Spleen (tissue), 7 donors: ENCODE measurements at regions not wholly inside any gene's neighbourhood (a gene's known extent, or its start where the extent isn't known, plus 50 kb on each side); places are given as distances from the start of the nearest gene placed in this dataset.

ENCODE experiments used
- POLR2A ChIP-seq, 3 donors: fragments of 450-650 bp; IDR thresholded peaks; one replicate each; pipeline ENCODE4 v1.5.1; 2017; ENCODE audit warnings: antibody characterized with exemption in 3 of 3, mild to moderate bottlenecking in 1 of 3
- POLR2AphosphoS5 ChIP-seq, 3 donors: sonication (generic); formaldehyde crosslinking; IDR thresholded peaks; one replicate each; pipeline ENCODE4 v1.5.1; 2017; ENCODE audit warnings: antibody characterized with exemption in 3 of 3
- TF ChIP-seq, protein P1 (sequence below), 11 experiments: fragments of 200-600 bp in 7 of 11; fragments of 450-650 bp in 4 of 11; sonication (generic) in 4 of 11; IDR thresholded peaks in 8 of 11; conservative IDR thresholded peaks in 3 of 11; 1 replicate in 7 of 11; 2 replicates in 4 of 11; pipeline versions ENCODE4 v1.4.0 to v1.8.0; 2016 to 2021; ENCODE audit warnings: antibody characterized with exemption in 11 of 11, inconsistent platforms in 4 of 11, mild to moderate bottlenecking in 1 of 11
- donor health status: DM: no; HTN: no; CAD: no; lungs with moderate emphysema.
- donor health status: DM: no; HTN: no; CAD: no.
- donor health status: DM: no; HTN: no; CAD: no.

DNA sequence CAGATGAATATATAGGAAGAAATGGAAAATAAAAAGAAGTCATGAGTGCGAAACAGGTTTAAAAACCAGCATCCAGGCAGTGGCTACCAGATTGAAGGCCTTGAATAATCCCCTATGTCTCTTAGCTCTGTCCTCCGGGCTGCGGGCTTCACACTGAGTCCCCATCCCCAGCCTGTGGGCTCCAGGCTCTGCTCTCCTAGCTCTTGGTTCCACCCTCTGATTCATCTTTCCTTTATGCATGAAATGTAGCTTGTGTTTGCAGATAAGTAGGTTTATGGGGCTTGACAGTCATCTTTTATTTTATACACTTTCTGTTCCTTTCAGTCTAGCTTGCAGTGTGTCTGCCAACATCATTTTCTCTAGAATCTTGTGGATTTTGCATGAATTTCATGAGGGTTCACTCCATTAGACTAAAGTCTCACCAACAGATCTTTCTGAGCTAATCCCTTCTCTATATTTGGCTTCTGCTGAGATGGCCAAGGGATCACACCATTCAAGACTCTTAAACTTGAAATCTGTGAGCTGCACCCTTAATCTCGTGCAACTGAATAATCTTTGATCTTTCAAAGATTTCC is 174.5 kb downstream of the PLPPR4 start:
- TF ChIP-seq POLR2A (IDR thresholded peaks at IDR 0.05) (no peak), POLR2AphosphoS5 (IDR thresholded peaks at IDR 0.05) (no peak)
- TF ChIP-seq, protein P1, sequence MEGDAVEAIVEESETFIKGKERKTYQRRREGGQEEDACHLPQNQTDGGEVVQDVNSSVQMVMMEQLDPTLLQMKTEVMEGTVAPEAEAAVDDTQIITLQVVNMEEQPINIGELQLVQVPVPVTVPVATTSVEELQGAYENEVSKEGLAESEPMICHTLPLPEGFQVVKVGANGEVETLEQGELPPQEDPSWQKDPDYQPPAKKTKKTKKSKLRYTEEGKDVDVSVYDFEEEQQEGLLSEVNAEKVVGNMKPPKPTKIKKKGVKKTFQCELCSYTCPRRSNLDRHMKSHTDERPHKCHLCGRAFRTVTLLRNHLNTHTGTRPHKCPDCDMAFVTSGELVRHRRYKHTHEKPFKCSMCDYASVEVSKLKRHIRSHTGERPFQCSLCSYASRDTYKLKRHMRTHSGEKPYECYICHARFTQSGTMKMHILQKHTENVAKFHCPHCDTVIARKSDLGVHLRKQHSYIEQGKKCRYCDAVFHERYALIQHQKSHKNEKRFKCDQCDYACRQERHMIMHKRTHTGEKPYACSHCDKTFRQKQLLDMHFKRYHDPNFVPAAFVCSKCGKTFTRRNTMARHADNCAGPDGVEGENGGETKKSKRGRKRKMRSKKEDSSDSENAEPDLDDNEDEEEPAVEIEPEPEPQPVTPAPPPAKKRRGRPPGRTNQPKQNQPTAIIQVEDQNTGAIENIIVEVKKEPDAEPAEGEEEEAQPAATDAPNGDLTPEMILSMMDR (IDR thresholded peaks at IDR 0.05 in 8 of 11, conservative IDR thresholded peaks at IDR 0.05 in 3 of 11): no peak
